ENCODE measurements at regions not wholly inside any gene's neighbourhood (a gene's known extent, or its start where the extent isn't known, plus 50 kb on each side); places are given as distances from the start of the nearest gene placed in this dataset.

GRCh38 chr13:34258646-34259386, 440.9 kb downstream of the RFC3 start:
- H3K36me3 ChIP-seq (ENCODE audit: control insufficient read depth in 1 of 2, insufficient read depth in 2 of 2, low read length in 2 of 2) = no peaks in the 10 kb centered on the region
- H3K9ac ChIP-seq (ENCODE audit: low read depth in 1 of 2, low read length in 2 of 2) = no peak overlapping the region
- no peak overlapping the region for H3K4me3 ChIP-seq (ENCODE audit: low read depth in 1 of 2, low read length in 2 of 2)
- H3K9me3 ChIP-seq (ENCODE audit: control insufficient read depth in 1 of 2, low read length in 2 of 2) = no peaks in the 10 kb centered on the region
- H3K4me1 ChIP-seq (ENCODE audit: control insufficient read depth in 1 of 2, insufficient read depth in 2 of 2, low read length in 2 of 2) = no peaks in the 10 kb centered on the region
- H3K27me3 ChIP-seq (ENCODE audit: control insufficient read depth in 1 of 2, insufficient read depth in 2 of 2, low read length in 2 of 2) = no peaks in the 10 kb centered on the region
- H3K27ac ChIP-seq (ENCODE audit: low read depth, low read length) = no peak overlapping the region

DNA sequence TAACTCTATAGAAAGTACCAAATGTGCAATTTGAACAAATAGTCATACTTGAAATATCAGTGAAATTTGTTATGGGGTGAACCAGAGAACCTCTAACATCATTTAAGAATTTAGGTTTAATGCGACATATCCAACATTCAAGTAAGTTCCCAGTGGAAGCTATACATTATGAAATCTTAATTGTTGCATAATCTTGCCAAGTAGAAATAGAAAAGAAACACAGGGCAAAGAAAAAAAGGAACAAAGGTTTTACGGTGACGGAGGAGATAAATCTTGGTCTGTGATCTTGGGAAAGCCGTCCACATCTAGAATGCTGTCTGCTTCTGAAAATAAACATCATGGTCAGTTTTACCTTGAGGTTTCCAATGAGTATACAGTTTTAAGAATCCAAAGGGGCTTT, 445.7 kb downstream of the RFC3 start:
- Histone ChIP-seq H3K27ac (ENCODE audit: low read depth, low read length) (no peak overlapping the region), H3K9ac (ENCODE audit: low read depth in 1 of 2, low read length in 2 of 2) (no peak overlapping the region), H3K27me3 (ENCODE audit: control insufficient read depth in 1 of 2, insufficient read depth in 2 of 2, low read length in 2 of 2) (no peaks in the 10 kb centered on the region), H3K4me1 (ENCODE audit: control insufficient read depth in 1 of 2, insufficient read depth in 2 of 2, low read length in 2 of 2) (no peaks in the 10 kb centered on the region), H3K36me3 (ENCODE audit: control insufficient read depth in 1 of 2, insufficient read depth in 2 of 2, low read length in 2 of 2) (no peaks in the 10 kb centered on the region), H3K4me3 (ENCODE audit: low read depth in 1 of 2, low read length in 2 of 2) (no peak overlapping the region), H3K9me3 (ENCODE audit: control insufficient read depth in 1 of 2, low read length in 2 of 2) (no peaks in the 10 kb centered on the region)

DNA sequence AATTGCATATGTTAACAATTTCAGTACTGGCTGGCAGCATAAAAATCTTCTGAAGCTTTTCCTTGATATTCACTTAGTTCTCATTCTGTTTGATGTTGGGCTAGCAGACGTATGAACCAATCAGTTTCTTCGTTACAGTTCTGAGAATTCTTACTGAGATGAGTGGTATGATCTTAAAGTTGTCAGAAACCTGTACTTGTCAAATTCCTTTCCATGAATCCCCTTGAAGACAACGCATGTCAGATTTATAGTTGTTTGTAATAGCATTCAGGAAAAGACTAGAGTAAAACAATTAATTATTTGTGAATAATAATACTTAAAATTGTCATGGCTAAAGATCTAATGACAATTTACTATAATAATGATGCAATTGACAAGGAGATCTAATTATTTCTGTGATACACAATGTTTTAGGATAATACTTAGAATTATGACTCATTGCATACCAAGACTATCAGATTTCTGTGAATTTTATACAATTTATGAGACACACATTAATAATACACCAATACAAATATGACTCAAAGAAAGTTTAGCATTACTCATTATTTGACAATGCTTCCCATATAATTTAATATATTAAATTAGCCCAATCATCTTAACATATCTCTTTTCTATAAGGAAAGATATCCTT, 447.2 kb downstream of the RFC3 start:
- Histone ChIP-seq H3K9ac (ENCODE audit: low read depth in 1 of 2, low read length in 2 of 2) (no peak overlapping the region), H3K9me3 (ENCODE audit: control insufficient read depth in 1 of 2, low read length in 2 of 2) (no peaks in the 10 kb centered on the region), H3K27me3 (ENCODE audit: control insufficient read depth in 1 of 2, insufficient read depth in 2 of 2, low read length in 2 of 2) (no peaks in the 10 kb centered on the region), H3K4me3 (ENCODE audit: low read depth in 1 of 2, low read length in 2 of 2) (no peak overlapping the region), H3K27ac (ENCODE audit: low read depth, low read length) (no peak overlapping the region), H3K36me3 (ENCODE audit: control insufficient read depth in 1 of 2, insufficient read depth in 2 of 2, low read length in 2 of 2) (no peaks in the 10 kb centered on the region), H3K4me1 (ENCODE audit: control insufficient read depth in 1 of 2, insufficient read depth in 2 of 2, low read length in 2 of 2) (no peaks in the 10 kb centered on the region)

DNA sequence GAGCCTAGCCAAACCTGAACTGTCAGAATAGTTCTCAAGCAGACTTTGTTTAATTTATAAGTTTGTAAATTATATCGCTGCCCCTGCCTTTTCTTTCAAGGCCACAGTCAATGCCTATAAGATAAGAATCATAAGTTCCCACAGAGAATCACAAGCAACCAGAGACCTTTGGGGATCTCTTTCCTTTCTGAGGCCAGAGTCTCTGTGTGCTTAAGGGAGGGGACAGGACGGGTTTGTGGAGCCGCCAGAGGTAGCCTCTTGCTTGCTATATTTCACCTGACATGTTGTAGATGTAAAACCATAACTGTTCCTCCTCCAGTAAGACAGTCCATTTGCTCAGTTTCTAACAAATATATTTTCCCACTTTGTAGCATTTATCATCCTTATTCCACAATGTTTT, 458.8 kb downstream of the RFC3 start:
- Histone ChIP-seq H3K9me3 (ENCODE audit: control insufficient read depth in 1 of 2, low read length in 2 of 2) (no peaks in the 10 kb centered on the region), H3K27ac (ENCODE audit: low read depth, low read length) (no peak overlapping the region), H3K9ac (ENCODE audit: low read depth in 1 of 2, low read length in 2 of 2) (no peak overlapping the region), H3K36me3 (ENCODE audit: control insufficient read depth in 1 of 2, insufficient read depth in 2 of 2, low read length in 2 of 2) (no peaks in the 10 kb centered on the region), H3K27me3 (ENCODE audit: control insufficient read depth in 1 of 2, insufficient read depth in 2 of 2, low read length in 2 of 2) (no peaks in the 10 kb centered on the region), H3K4me1 (ENCODE audit: control insufficient read depth in 1 of 2, insufficient read depth in 2 of 2, low read length in 2 of 2) (no peaks in the 10 kb centered on the region), H3K4me3 (ENCODE audit: low read depth in 1 of 2, low read length in 2 of 2) (no peak overlapping the region)

DNA sequence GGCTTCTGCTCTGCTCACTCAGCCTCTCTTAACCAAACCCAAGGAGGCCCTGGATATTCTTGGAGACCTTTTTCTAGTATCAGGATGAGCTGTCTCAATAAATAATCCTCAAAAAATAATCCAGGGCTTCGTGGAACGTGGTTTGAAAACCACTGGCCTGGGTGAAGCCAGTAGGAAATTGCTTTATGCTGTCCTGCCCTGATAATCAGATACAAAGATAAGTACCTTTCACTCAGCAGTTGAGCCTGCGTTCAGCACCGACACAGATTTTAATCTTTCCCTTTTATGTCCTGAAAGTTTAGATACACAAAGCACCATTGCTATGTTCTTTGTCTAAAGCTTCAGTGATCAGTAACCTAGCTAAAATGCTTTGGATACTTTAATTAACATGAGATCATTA, 460.0 kb downstream of the RFC3 start:
- Histone ChIP-seq H3K4me3 (ENCODE audit: low read depth in 1 of 2, low read length in 2 of 2) (no peak overlapping the region), H3K4me1 (ENCODE audit: control insufficient read depth in 1 of 2, insufficient read depth in 2 of 2, low read length in 2 of 2) (no peaks in the 10 kb centered on the region), H3K9ac (ENCODE audit: low read depth in 1 of 2, low read length in 2 of 2) (no peak overlapping the region), H3K36me3 (ENCODE audit: control insufficient read depth in 1 of 2, insufficient read depth in 2 of 2, low read length in 2 of 2) (no peaks in the 10 kb centered on the region), H3K9me3 (ENCODE audit: control insufficient read depth in 1 of 2, low read length in 2 of 2) (no peaks in the 10 kb centered on the region), H3K27me3 (ENCODE audit: control insufficient read depth in 1 of 2, insufficient read depth in 2 of 2, low read length in 2 of 2) (no peaks in the 10 kb centered on the region), H3K27ac (ENCODE audit: low read depth, low read length) (no peak overlapping the region)

DNA sequence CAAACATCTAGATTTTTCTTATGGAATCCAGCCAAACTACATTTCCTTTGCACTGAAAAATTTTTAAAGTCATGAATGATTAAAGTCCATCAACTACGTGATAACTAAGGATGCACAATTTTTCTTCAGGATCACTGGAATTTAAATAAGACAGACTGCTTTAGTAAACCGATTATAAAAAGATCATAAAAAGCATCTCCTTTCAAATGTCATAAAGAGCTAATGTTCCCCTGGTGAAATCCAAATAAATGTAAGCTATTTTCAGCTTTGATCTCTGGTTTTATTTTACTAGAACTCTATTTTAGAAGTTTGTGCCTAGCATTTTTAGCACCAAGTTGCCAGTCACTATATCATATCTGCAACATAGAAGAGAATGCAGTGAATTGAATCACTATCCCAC, 460.8 kb downstream of the RFC3 start:
- Histone ChIP-seq H3K9me3 (ENCODE audit: control insufficient read depth in 1 of 2, low read length in 2 of 2) (no peaks in the 10 kb centered on the region), H3K4me3 (ENCODE audit: low read depth in 1 of 2, low read length in 2 of 2) (no peak overlapping the region), H3K9ac (ENCODE audit: low read depth in 1 of 2, low read length in 2 of 2) (no peak overlapping the region), H3K4me1 (ENCODE audit: control insufficient read depth in 1 of 2, insufficient read depth in 2 of 2, low read length in 2 of 2) (no peaks in the 10 kb centered on the region), H3K27ac (ENCODE audit: low read depth, low read length) (no peak overlapping the region), H3K27me3 (ENCODE audit: control insufficient read depth in 1 of 2, insufficient read depth in 2 of 2, low read length in 2 of 2) (no peaks in the 10 kb centered on the region), H3K36me3 (ENCODE audit: control insufficient read depth in 1 of 2, insufficient read depth in 2 of 2, low read length in 2 of 2) (no peaks in the 10 kb centered on the region)

GRCh38 chr13:34290661-34291060, 472.7 kb downstream of the RFC3 start:
- H3K36me3 ChIP-seq (ENCODE audit: control insufficient read depth in 1 of 2, insufficient read depth in 2 of 2, low read length in 2 of 2) = no peaks in the 10 kb centered on the region

DNA sequence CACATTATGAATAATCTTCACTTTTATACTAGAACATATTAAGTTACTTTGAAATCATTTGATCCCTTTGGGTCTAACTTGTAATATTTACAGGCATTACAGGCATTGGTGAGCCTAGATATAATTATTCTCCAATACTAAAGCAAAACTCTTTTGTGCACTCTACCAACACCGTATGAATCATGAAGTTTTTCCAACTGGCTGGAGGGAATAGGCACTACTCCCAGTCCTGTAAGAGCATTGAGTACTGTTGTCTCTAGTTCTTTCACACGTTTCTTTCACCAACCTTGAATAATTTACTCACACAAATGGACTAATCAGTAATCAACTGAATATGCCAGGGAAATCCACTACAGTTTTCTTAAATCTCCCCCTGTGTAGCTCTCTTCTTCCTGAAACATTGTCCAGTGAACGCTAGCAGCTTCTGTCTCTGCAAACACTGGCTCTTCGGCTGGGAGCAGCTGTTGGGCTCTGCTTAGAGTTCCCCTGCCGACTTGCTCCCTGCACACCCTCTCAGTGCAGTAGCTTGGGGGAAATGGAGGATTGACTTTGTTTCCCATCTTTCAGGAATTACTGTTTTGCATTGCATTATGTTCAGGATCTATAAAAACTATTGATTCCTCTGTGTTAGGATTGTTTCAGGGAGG, 476.7 kb downstream of the RFC3 start:
- Histone ChIP-seq H3K4me3 (ENCODE audit: low read depth in 1 of 2, low read length in 2 of 2) (no peak overlapping the region), H3K9ac (ENCODE audit: low read depth in 1 of 2, low read length in 2 of 2) (no peak overlapping the region), H3K36me3 (ENCODE audit: control insufficient read depth in 1 of 2, insufficient read depth in 2 of 2, low read length in 2 of 2) (no peaks in the 10 kb centered on the region), H3K27ac (ENCODE audit: low read depth, low read length) (no peak overlapping the region), H3K4me1 (ENCODE audit: control insufficient read depth in 1 of 2, insufficient read depth in 2 of 2, low read length in 2 of 2) (no peaks in the 10 kb centered on the region), H3K27me3 (ENCODE audit: control insufficient read depth in 1 of 2, insufficient read depth in 2 of 2, low read length in 2 of 2) (no peaks in the 10 kb centered on the region), H3K9me3 (ENCODE audit: control insufficient read depth in 1 of 2, low read length in 2 of 2) (no peaks in the 10 kb centered on the region)

More at GRCh38 chr13:34290661-34291060, 472.7 kb downstream of the RFC3 start:
- Histone ChIP-seq H3K4me3 (ENCODE audit: low read depth in 1 of 2, low read length in 2 of 2) (no peak overlapping the region), H3K27ac (ENCODE audit: low read depth, low read length) (no peak overlapping the region), H3K9ac (ENCODE audit: low read depth in 1 of 2, low read length in 2 of 2) (no peak overlapping the region), H3K27me3 (ENCODE audit: control insufficient read depth in 1 of 2, insufficient read depth in 2 of 2, low read length in 2 of 2) (no peaks in the 10 kb centered on the region), H3K9me3 (ENCODE audit: control insufficient read depth in 1 of 2, low read length in 2 of 2) (no peaks in the 10 kb centered on the region), H3K4me1 (ENCODE audit: control insufficient read depth in 1 of 2, insufficient read depth in 2 of 2, low read length in 2 of 2) (no peaks in the 10 kb centered on the region)

- H3K9ac ChIP-seq (ENCODE audit: low read depth in 1 of 2, low read length in 2 of 2) = no peak overlapping the region
- no peaks in the 10 kb centered on the region for H3K4me1 ChIP-seq (ENCODE audit: control insufficient read depth in 1 of 2, insufficient read depth in 2 of 2, low read length in 2 of 2)
- no peaks in the 10 kb centered on the region for H3K36me3 ChIP-seq (ENCODE audit: control insufficient read depth in 1 of 2, insufficient read depth in 2 of 2, low read length in 2 of 2)
- no peak overlapping the region for H3K4me3 ChIP-seq (ENCODE audit: low read depth in 1 of 2, low read length in 2 of 2)
- H3K27ac ChIP-seq (ENCODE audit: low read depth, low read length) = no peak overlapping the region
- H3K27me3 ChIP-seq (ENCODE audit: control insufficient read depth in 1 of 2, insufficient read depth in 2 of 2, low read length in 2 of 2) = no peaks in the 10 kb centered on the region
- H3K9me3 ChIP-seq (ENCODE audit: control insufficient read depth in 1 of 2, low read length in 2 of 2) = no peaks in the 10 kb centered on the region
Observed at GRCh38 chr13:34300559-34300958, 482.6 kb downstream of the RFC3 start.

GRCh38 chr13:34302596-34302995, 484.6 kb downstream of the RFC3 start:
- Histone ChIP-seq H3K9me3 (ENCODE audit: control insufficient read depth in 1 of 2, low read length in 2 of 2) (no peaks in the 10 kb centered on the region), H3K36me3 (ENCODE audit: control insufficient read depth in 1 of 2, insufficient read depth in 2 of 2, low read length in 2 of 2) (no peaks in the 10 kb centered on the region), H3K27me3 (ENCODE audit: control insufficient read depth in 1 of 2, insufficient read depth in 2 of 2, low read length in 2 of 2) (no peaks in the 10 kb centered on the region), H3K9ac (ENCODE audit: low read depth in 1 of 2, low read length in 2 of 2) (no peak overlapping the region), H3K27ac (ENCODE audit: low read depth, low read length) (no peak overlapping the region), H3K4me3 (ENCODE audit: low read depth in 1 of 2, low read length in 2 of 2) (no peak overlapping the region), H3K4me1 (ENCODE audit: control insufficient read depth in 1 of 2, insufficient read depth in 2 of 2, low read length in 2 of 2) (no peaks in the 10 kb centered on the region)

Measured in duodenal mucosa (tissue), 2 donors.